ENCODE measurements at regions not wholly inside any gene's neighbourhood (a gene's known extent, or its start where the extent isn't known, plus 50 kb on each side); places are given as distances from the start of the nearest gene placed in this dataset.

- CTCF ChIA-PET (ENCODE audit: partially characterized antibody) = no interaction called here
- intact Hi-C loops (cut with micrococcal nuclease) = no loop called here
- no peaks in the 10 kb centered on the region for H3K9me3 ChIP-seq (ENCODE audit: control insufficient read depth in 1 of 2, low read length in 2 of 2)
- peaks cover 0 to 9% (median 2%) of the 10 kb centered on the region in 4 donors for H3K4me1 Mint-ChIP-seq
- POLR2A ChIA-PET (ENCODE audit: partially characterized antibody) = interaction anchor here (0.6 kb wide), 1 partner anchor 121 kb away, joined by 3 read pairs; no protein-coding TSS in a partner anchor
- peak in 1 of 5 donors; percentile 24 for DNase-seq
- H3K4me1 ChIP-seq (ENCODE audit: insufficient read depth, low read length) = peaks cover 6% of the 10 kb centered on the region
- H3K9me3 Mint-ChIP-seq = no peaks in the 10 kb centered on the region
- H3K27me3 Mint-ChIP-seq = no peaks in the 10 kb centered on the region
- no peak overlapping the region for H3K4me3 ChIP-seq (ENCODE audit: low read length in 2 of 2)
- H3K27ac ChIP-seq (ENCODE audit: low read depth, low read length) = no peak overlapping the region
- peak overlapping the region in 2 of 8 donors; percentile 26 to 46 for H3K4me3 Mint-ChIP-seq
- H3K27me3 ChIP-seq (ENCODE audit: insufficient read depth, low read length) = no peaks in the 10 kb centered on the region
- H3K36me3 ChIP-seq (ENCODE audit: insufficient read depth, low read length) = no peaks in the 10 kb centered on the region
- no peak overlapping the region for H3K27ac Mint-ChIP-seq
- no peaks in the 10 kb centered on the region for H3K36me3 Mint-ChIP-seq
Observed at GRCh38 chr4:1576961-1577821, 106.9 kb downstream of the FAM53A start.

DNA sequence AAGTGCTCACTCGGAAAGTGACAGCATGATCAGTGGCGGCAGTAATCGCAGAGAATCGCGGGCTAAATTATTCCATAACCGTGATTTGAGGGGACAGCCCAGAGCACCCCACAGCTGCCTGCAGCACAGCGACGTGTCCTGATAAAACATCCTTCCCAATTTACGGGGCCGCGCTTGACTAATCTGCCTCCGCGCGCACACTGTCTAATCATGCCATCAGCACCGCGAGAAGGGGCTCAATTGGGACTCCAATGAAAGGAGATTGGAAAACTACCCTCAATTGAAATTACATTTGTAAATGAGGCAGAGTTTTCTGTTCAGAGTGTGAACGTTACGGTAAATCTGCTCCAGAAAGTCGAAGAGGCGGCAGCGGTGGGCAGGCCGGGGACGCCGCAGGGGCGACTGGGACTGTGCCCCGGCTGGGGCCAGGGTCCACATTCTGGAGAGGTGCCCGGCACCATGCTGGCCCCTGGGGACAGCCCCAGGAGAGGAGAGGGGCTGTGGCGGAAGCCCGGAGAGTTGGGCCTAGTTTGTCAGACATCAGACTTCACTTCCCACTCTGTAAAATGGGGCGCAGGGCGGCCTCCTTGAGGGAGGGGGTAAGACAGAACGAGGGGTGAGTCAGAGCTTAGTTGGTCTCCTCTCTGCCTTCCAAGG lies 107.7 kb downstream of the FAM53A start:
- POLR2A ChIA-PET (ENCODE audit: partially characterized antibody) = no interaction called here
- Mint-ChIP-seq H3K27ac (peak overlapping the region in 1 of 7 donors; percentile 70), H3K4me1 (peaks cover 0 to 9% (median 2%) of the 10 kb centered on the region in 4 donors)

DNA sequence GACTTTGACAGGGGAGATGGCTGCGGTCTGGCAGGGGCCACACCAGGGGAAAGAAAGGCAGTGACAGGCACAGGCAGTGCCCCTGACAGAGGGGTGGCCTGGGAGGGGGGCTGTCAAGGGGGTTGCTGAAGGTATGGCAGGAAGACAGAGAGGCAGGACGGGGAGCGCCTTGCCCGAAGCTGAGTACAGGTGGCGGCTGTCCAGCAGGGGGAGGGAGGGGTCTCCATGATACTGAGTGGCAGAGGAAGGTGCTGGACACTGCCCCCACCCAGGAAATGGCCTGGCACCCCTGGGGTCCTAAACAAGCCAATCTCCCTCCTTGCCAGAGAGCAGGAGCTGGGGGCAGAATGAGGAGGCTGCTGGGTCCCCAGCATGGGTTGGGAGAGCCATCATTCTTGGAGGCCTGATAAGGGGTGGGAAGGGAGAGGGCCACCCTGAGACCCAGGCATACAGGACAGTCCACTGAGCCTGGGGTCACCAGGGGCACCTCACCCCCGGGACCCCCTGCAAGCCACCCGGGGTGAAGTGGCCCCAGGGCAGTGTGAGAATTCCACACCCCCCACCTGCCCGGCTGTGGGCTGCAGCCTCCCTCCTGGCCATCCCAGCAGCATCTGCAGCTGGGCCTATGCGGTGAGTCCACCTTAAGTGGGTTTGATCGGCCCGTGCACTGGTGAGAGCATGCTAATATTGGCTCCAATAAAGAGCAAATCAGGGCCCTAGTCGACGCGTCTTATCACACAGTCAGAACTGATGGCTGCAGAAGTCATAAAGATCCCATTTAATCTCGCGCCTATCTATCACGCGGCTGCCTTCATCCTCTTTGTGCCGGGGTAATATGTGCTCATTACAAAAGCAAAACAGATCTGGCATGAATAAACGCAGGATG lies 108.5 kb downstream of the FAM53A start:
- Mint-ChIP-seq H3K36me3 (no peaks in the 10 kb centered on the region), H3K27me3 (no peaks in the 10 kb centered on the region), H3K27ac (peak overlapping the region in 1 of 7 donors; percentile 70), H3K4me3 (peak overlapping the region in 2 of 8 donors; percentile 35 to 41), H3K4me1 (peaks cover 0 to 6% (median 2%) of the 10 kb centered on the region in 4 donors), H3K9me3 (no peaks in the 10 kb centered on the region)
- ChIA-PET POLR2A (ENCODE audit: partially characterized antibody) (no interaction called here), CTCF (ENCODE audit: partially characterized antibody) (interaction anchor here (1.5 kb wide), 1 partner anchor 27 kb away, joined by 4 read pairs; no protein-coding TSS in a partner anchor)
- no peaks in the 10 kb centered on the region for H3K9me3 ChIP-seq (ENCODE audit: control insufficient read depth in 1 of 2, low read length in 2 of 2)
- peaks cover 6% of the 10 kb centered on the region for H3K4me1 ChIP-seq (ENCODE audit: insufficient read depth, low read length)
- H3K4me3 ChIP-seq (ENCODE audit: low read length in 2 of 2) = no peak overlapping the region
- H3K36me3 ChIP-seq (ENCODE audit: insufficient read depth, low read length) = no peaks in the 10 kb centered on the region
- H3K27ac ChIP-seq (ENCODE audit: low read depth, low read length) = no peak overlapping the region
- peak in 1 of 5 donors; percentile 27 for DNase-seq
- no peaks in the 10 kb centered on the region for H3K27me3 ChIP-seq (ENCODE audit: insufficient read depth, low read length)
- intact Hi-C loops (cut with micrococcal nuclease) = no loop called here

More for the DNA sequence above, 107.7 kb downstream of the FAM53A start:
- no peaks in the 10 kb centered on the region for H3K36me3 Mint-ChIP-seq
- peaks cover 6% of the 10 kb centered on the region for H3K4me1 ChIP-seq (ENCODE audit: insufficient read depth, low read length)
- intact Hi-C loops (cut with micrococcal nuclease) = no loop called here
- no peaks in the 10 kb centered on the region for H3K36me3 ChIP-seq (ENCODE audit: insufficient read depth, low read length)
- peak in 1 of 5 donors; percentile 16 for DNase-seq
- H3K27me3 Mint-ChIP-seq = no peaks in the 10 kb centered on the region
- H3K4me3 ChIP-seq (ENCODE audit: low read length in 2 of 2) = no peak overlapping the region
- peak overlapping the region in 2 of 8 donors; percentile 45 to 50 for H3K4me3 Mint-ChIP-seq
- no peak overlapping the region for H3K27ac ChIP-seq (ENCODE audit: low read depth, low read length)
- H3K9me3 ChIP-seq (ENCODE audit: control insufficient read depth in 1 of 2, low read length in 2 of 2) = no peaks in the 10 kb centered on the region
- no peaks in the 10 kb centered on the region for H3K27me3 ChIP-seq (ENCODE audit: insufficient read depth, low read length)
- CTCF ChIA-PET (ENCODE audit: partially characterized antibody) = no interaction called here
- H3K9me3 Mint-ChIP-seq = no peaks in the 10 kb centered on the region

GRCh38 chr4:1574601-1575417 lies 109.3 kb downstream of the FAM53A start:
- Histone ChIP-seq H3K27ac (ENCODE audit: low read depth, low read length) (no peak overlapping the region), H3K27me3 (ENCODE audit: insufficient read depth, low read length) (no peaks in the 10 kb centered on the region), H3K4me3 (ENCODE audit: low read length in 2 of 2) (no peak overlapping the region), H3K4me1 (ENCODE audit: insufficient read depth, low read length) (peaks cover 6% of the 10 kb centered on the region), H3K9me3 (ENCODE audit: control insufficient read depth in 1 of 2, low read length in 2 of 2) (no peaks in the 10 kb centered on the region), H3K36me3 (ENCODE audit: insufficient read depth, low read length) (no peaks in the 10 kb centered on the region)
- Mint-ChIP-seq H3K27me3 (no peaks in the 10 kb centered on the region), H3K36me3 (no peaks in the 10 kb centered on the region), H3K9me3 (no peaks in the 10 kb centered on the region), H3K4me3 (peak overlapping the region in 1 of 8 donors; percentile 35), H3K27ac (peak overlapping the region in 1 of 7 donors; percentile 70), H3K4me1 (peaks cover 0 to 6% (median 2%) of the 10 kb centered on the region in 4 donors)
- intact Hi-C loops (cut with micrococcal nuclease) = no loop called here
- POLR2A ChIA-PET (ENCODE audit: partially characterized antibody) = no interaction called here
- peak in 1 of 5 donors; percentile 19 for DNase-seq
- CTCF ChIA-PET (ENCODE audit: partially characterized antibody) = interaction anchor here (1.5 kb wide), 1 partner anchor 26 kb away, joined by 4 read pairs; no protein-coding TSS in a partner anchor

GRCh38 chr4:1573830-1574459 lies 110.2 kb downstream of the FAM53A start:
- Mint-ChIP-seq H3K36me3 (no peaks in the 10 kb centered on the region), H3K4me3 (no peak overlapping the region), H3K9me3 (no peaks in the 10 kb centered on the region), H3K27ac (peak overlapping the region in 1 of 7 donors; percentile 70), H3K27me3 (no peaks in the 10 kb centered on the region), H3K4me1 (peaks cover 0 to 6% (median 2%) of the 10 kb centered on the region in 4 donors)
- H3K9me3 ChIP-seq (ENCODE audit: control insufficient read depth in 1 of 2, low read length in 2 of 2) = no peaks in the 10 kb centered on the region
- peaks cover 6% of the 10 kb centered on the region for H3K4me1 ChIP-seq (ENCODE audit: insufficient read depth, low read length)
- DNase-seq = peak in 1 of 5 donors; percentile 36
- H3K4me3 ChIP-seq (ENCODE audit: low read length in 2 of 2) = no peak overlapping the region
- ChIA-PET POLR2A (ENCODE audit: partially characterized antibody) (interaction anchor here (0.8 kb wide), 1 partner anchor 35 kb away, joined by 3 read pairs; no protein-coding TSS in a partner anchor), CTCF (ENCODE audit: partially characterized antibody) (no interaction called here)
- no peaks in the 10 kb centered on the region for H3K27me3 ChIP-seq (ENCODE audit: insufficient read depth, low read length)
- H3K36me3 ChIP-seq (ENCODE audit: insufficient read depth, low read length) = no peaks in the 10 kb centered on the region
- intact Hi-C loops (cut with micrococcal nuclease) = no loop called here
- H3K27ac ChIP-seq (ENCODE audit: low read depth, low read length) = no peak overlapping the region

Measured in CD4-positive, alpha-beta memory T cell (primary cell).